IMR-90 (cell line): ENCODE measurements at regions not wholly inside any gene's neighbourhood (a gene's known extent, or its start where the extent isn't known, plus 50 kb on each side); places are given as distances from the start of the nearest gene placed in this dataset.

Experiments used
- ATAC-seq: fragments of 200-7000 bp; cut with Tn5 transposase; 2 replicates; pipeline ENCODE4 v1.9.1; 2020; ENCODE audit warnings: low read depth, mild to moderate bottlenecking, moderate library complexity
- BruUV-seq: library from RNA; stranded (reverse); fragments of 400-500 nt; replicated peaks from 2 replicates; lab custom pipeline; 2021; lab: Mats Ljungman, UMichigan
- CTCF ChIA-PET: fragments of 300-600 bp; formaldehyde crosslinking; extraction: SDS; loops from one replicate; lab custom pipeline; 2021; ENCODE audit warnings: antibody characterized with exemption; lab: Yijun Ruan, JAX
- POLR2A ChIA-PET: fragments of 300-600 bp; sonication (Branson Sonifier 250); formaldehyde crosslinking; loops from one replicate; lab custom pipeline; 2022; ENCODE audit warnings: antibody characterized with exemption; ENCODE audit not compliant: unreplicated experiment; lab: Charles Lee
- DNase-seq: peaks from one replicate; pipeline ENCODE4 v3.0.0; 2013
- H2AFZ ChIP-seq: replicated peaks from 2 replicates; pipeline ENCODE3; 2013; ENCODE audit warnings: low read length, mild to moderate bottlenecking; ENCODE audit not compliant: poor library complexity
- H2AK5ac ChIP-seq: 2 replicates; pipeline ENCODE4 v1.6.1; 2013; ENCODE audit warnings: low read depth, low read length, inconsistent platforms
- H2AK9ac ChIP-seq: replicated peaks from 2 replicates; pipeline ENCODE3; 2013; ENCODE audit warnings: mild to moderate bottlenecking, low read depth, low read length, moderate library complexity; ENCODE audit not compliant: poor library complexity
- H2BK120ac ChIP-seq: 2 replicates; pipeline ENCODE4 v1.6.1; 2013; ENCODE audit warnings: low read depth, low read length, inconsistent platforms
- H2BK15ac ChIP-seq: 3 replicates; pipeline ENCODE4 v1.6.1; 2013; ENCODE audit warnings: low read depth, low read length, inconsistent platforms
- H2BK20ac ChIP-seq: 2 replicates; pipeline ENCODE4 v1.6.1; 2013; ENCODE audit warnings: low read depth, mild to moderate bottlenecking, inconsistent platforms, low read length, moderate library complexity
- H2BK5ac ChIP-seq: 2 replicates; pipeline ENCODE4 v1.6.1; 2013; ENCODE audit warnings: mild to moderate bottlenecking, low read depth, low read length, inconsistent platforms; ENCODE audit not compliant: poor library complexity, severe bottlenecking
- H3K14ac ChIP-seq: replicated peaks from 2 replicates; pipeline ENCODE4 v1.6.1; 2013; ENCODE audit warnings: low read depth, low read length, inconsistent platforms
- H3K18ac ChIP-seq: 2 replicates; pipeline ENCODE4 v1.6.1; 2013; ENCODE audit warnings: low read depth, low read length, control low read depth
- H3K23ac ChIP-seq: 2 replicates; pipeline ENCODE4 v1.6.1; 2013; ENCODE audit warnings: low read depth, low read length, inconsistent platforms
- H3K27ac ChIP-seq: 2 replicates; pipeline ENCODE4 v1.5.1; 2013; ENCODE audit warnings: mild to moderate bottlenecking, control low read depth, low read length; ENCODE audit not compliant: insufficient read depth
- H3K27me3 ChIP-seq: 2 replicates; pipeline ENCODE4 v1.6.1; 2013; ENCODE audit warnings: low read length; ENCODE audit not compliant: control insufficient read depth, insufficient read depth
- H3K36me3 ChIP-seq: 2 replicates; pipeline ENCODE4 v1.6.1; 2013; ENCODE audit warnings: low read length, mixed read lengths; ENCODE audit not compliant: control insufficient read depth, insufficient read depth
- H3K4ac ChIP-seq: 2 replicates; pipeline ENCODE4 v1.6.1; 2013; ENCODE audit warnings: low read depth, low read length, inconsistent platforms
- H3K4me1 ChIP-seq: 2 replicates; pipeline ENCODE4 v1.6.1; 2013; ENCODE audit warnings: low read length, mixed read lengths; ENCODE audit not compliant: control insufficient read depth, insufficient read depth
- H3K4me2 ChIP-seq: 2 replicates; pipeline ENCODE4 v1.6.1; 2013; ENCODE audit warnings: low read depth, mild to moderate bottlenecking, control low read depth, low read length, moderate library complexity
- H3K4me3 ChIP-seq: 2 replicates; pipeline ENCODE4 v1.5.1; 2013; ENCODE audit warnings: low read depth, mild to moderate bottlenecking, control low read depth, low read length, moderate library complexity; ENCODE audit not compliant: insufficient read depth
- H3K56ac ChIP-seq: 2 replicates; pipeline ENCODE4 v1.6.1; 2013; ENCODE audit warnings: low read length, inconsistent platforms; ENCODE audit not compliant: insufficient read depth; ENCODE audit errors: extremely low read depth
- H3K79me1 ChIP-seq, 2 experiments: 2 replicates each; pipeline ENCODE4 v1.6.1; 2013; ENCODE audit warnings: low read length in 2 of 2, inconsistent platforms in 1 of 2, low read depth in 1 of 2
- H3K9ac ChIP-seq: 2 replicates; pipeline ENCODE4 v1.6.1; 2013; ENCODE audit warnings: low read depth, low read length, control low read depth
- H3K9me1 ChIP-seq: 2 replicates; pipeline ENCODE4 v1.6.1; 2013; ENCODE audit warnings: low read length, inconsistent platforms; ENCODE audit not compliant: insufficient read depth
- H3K9me3 ChIP-seq: 2 replicates; pipeline ENCODE4 v1.6.1; 2013; ENCODE audit warnings: low read length; ENCODE audit not compliant: control insufficient read depth, insufficient read depth
- H4K20me1 ChIP-seq: 2 replicates; pipeline ENCODE4 v1.6.1; 2013; ENCODE audit warnings: low read length, inconsistent platforms; ENCODE audit not compliant: insufficient read depth
- H4K5ac ChIP-seq: 2 replicates; pipeline ENCODE4 v1.6.1; 2013; ENCODE audit warnings: mild to moderate bottlenecking, low read depth, low read length, control low read depth
- H4K8ac ChIP-seq, 2 experiments: 2 replicates each; pipeline ENCODE4 v1.6.1; 2013; ENCODE audit warnings: low read depth in 2 of 2, low read length in 2 of 2, control low read depth in 1 of 2, inconsistent platforms in 1 of 2
- H4K91ac ChIP-seq: 2 replicates; pipeline ENCODE4 v1.6.1; 2013; ENCODE audit warnings: low read depth, low read length, inconsistent platforms; ENCODE audit not compliant: insufficient read depth
- BHLHE40 ChIP-seq: fragments of 150-350 bp; IDR thresholded peaks from 2 replicates; pipeline ENCODE4 v1.6.1; 2016; ENCODE audit warnings: mild to moderate bottlenecking, low read depth, low read length
- CEBPB ChIP-seq: IDR thresholded peaks from 2 replicates; pipeline ENCODE4 v1.6.1; 2012; ENCODE audit warnings: low read depth, low read length, improper control_type of control experiment
- CHD1 ChIP-seq: IDR thresholded peaks from 2 replicates; pipeline ENCODE4 v1.6.1; 2012; ENCODE audit warnings: low read depth, low read length, improper control_type of control experiment
- FOS ChIP-seq: fragments of 150-350 bp; IDR thresholded peaks from 2 replicates; pipeline ENCODE4 v1.6.1; 2016; ENCODE audit warnings: low read depth, low read length
- MAFK ChIP-seq: IDR thresholded peaks from 2 replicates; pipeline ENCODE4 v1.6.1; 2012; ENCODE audit warnings: low read depth, low read length, improper control_type of control experiment
- MAZ ChIP-seq: IDR thresholded peaks from 2 replicates; pipeline ENCODE4 v1.6.1; 2012; ENCODE audit warnings: low read depth, mild to moderate bottlenecking, low read length, improper control_type of control experiment, moderate library complexity, borderline replicate concordance
- MXI1 ChIP-seq: IDR thresholded peaks from 2 replicates; pipeline ENCODE4 v1.6.1; 2012; ENCODE audit warnings: low read depth, mild to moderate bottlenecking, low read length, moderate library complexity, borderline replicate concordance
- NFE2L2 ChIP-seq: fragments of 150-350 bp; IDR thresholded peaks from 2 replicates; pipeline ENCODE4 v1.6.1; 2016; ENCODE audit warnings: low read depth, mild to moderate bottlenecking, low read length
- POLR2A ChIP-seq: IDR thresholded peaks from 2 replicates; pipeline ENCODE4 v1.6.1; 2012; ENCODE audit warnings: mild to moderate bottlenecking, low read depth, low read length
- RAD21 ChIP-seq: IDR thresholded peaks from 2 replicates; pipeline ENCODE4 v1.6.1; 2012; ENCODE audit warnings: low read length, improper control_type of control experiment
- RCOR1 ChIP-seq: IDR thresholded peaks from 2 replicates; pipeline ENCODE4 v1.6.1; 2012; ENCODE audit warnings: mild to moderate bottlenecking, low read length, improper control_type of control experiment; ENCODE audit not compliant: insufficient replicate concordance
- RFX5 ChIP-seq: IDR thresholded peaks from 2 replicates; pipeline ENCODE4 v1.8.0; 2012; ENCODE audit warnings: low read depth, mild to moderate bottlenecking, low read length, moderate library complexity
- SMC3 ChIP-seq: fragments of 150-350 bp; IDR thresholded peaks from 2 replicates; pipeline ENCODE4 v1.6.1; 2016; ENCODE audit warnings: low read depth, mild to moderate bottlenecking, antibody characterized with exemption, low read length, moderate library complexity
- WGBS, 2 experiments: methylation state at CpG; one replicate each; pipeline versions ENCODE4 v1.1.5 to v1.1.7; 2013; ENCODE audit warnings: missing lambda C conversion rate in 2 of 2; ENCODE audit not compliant: insufficient read length in 1 of 2; ENCODE audit errors: extremely low coverage in 2 of 2; 5-methylcytosine and 5-hydroxymethylcytosine counted together
- dilution Hi-C: fragments of 300-500 bp; cut with HindIII; formaldehyde crosslinking; loops from one replicate; pipeline ENCODE4 v1.14.3; 2018; ENCODE audit warnings: low sequenced_read_pairs; ENCODE audit not compliant: unreplicated experiment
- in situ Hi-C: fragments of 300-500 bp; cut with MboI; formaldehyde crosslinking; loops from 3 replicates; pipeline ENCODE4 v1.14.3; 2019; ENCODE audit warnings: low sequenced_read_pairs, inconsistent platforms, mixed read lengths
- intact Hi-C: fragments of 100-400 bp; cut with micrococcal nuclease; formaldehyde crosslinking; loops from 2 replicates; pipeline ENCODE4 v1.10.0; 2022
- TF ChIP-seq, protein P1 (sequence below): fragments of 150-350 bp; IDR thresholded peaks from 2 replicates; pipeline ENCODE4 v1.6.1; 2016; ENCODE audit warnings: low read depth, mild to moderate bottlenecking, low read length, moderate library complexity, borderline replicate concordance
- TF ChIP-seq, protein P2 (sequence below): conservative IDR thresholded peaks from 2 replicates; pipeline ENCODE4 v1.5.1; 2012; ENCODE audit warnings: mild to moderate bottlenecking, low read depth, low read length, improper control_type of control experiment

DNA sequence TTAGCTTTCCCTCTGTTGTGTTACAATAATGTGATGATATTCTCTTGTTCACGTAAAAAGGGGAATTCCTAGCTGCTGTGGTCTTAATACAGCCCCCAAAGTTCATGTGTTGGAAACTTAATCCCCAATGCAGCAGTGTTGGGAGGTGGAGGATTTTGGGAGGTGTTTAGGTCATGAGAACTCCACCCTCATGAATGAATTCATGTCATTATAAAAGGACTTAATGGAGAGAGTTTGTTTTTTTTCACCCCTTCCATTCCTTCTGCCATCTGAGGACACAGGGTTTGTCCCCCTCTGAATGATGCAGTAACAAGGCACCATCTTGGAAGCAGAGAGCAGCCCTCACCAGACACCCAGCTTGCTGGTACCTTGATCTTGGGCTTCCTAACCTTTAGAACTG lies 253.4 kb upstream of the DDHD1 start:
- Histone ChIP-seq H3K56ac (no peak overlapping the region), H3K79me1 (no peaks in the 10 kb centered on the region), H2BK5ac (no peak overlapping the region), H3K9me3 (no peaks in the 10 kb centered on the region), H4K5ac (no peak overlapping the region), H3K9ac (no peak overlapping the region), H2BK20ac (no peak overlapping the region), H2AK5ac (no peak overlapping the region), H4K8ac (no peak overlapping the region), H2BK15ac (no peak overlapping the region), H3K4me3 (no peak overlapping the region), H2AK9ac (no peak overlapping the region), H3K4me2 (no peak overlapping the region), H4K91ac (no peak overlapping the region), H2AFZ (no peak overlapping the region), H3K9me1 (peaks cover 4% of the 10 kb centered on the region), H3K14ac (no peak overlapping the region), H3K36me3 (no peaks in the 10 kb centered on the region), H3K4me1 (peaks cover 7% of the 10 kb centered on the region), H3K18ac (no peak overlapping the region), H4K20me1 (no peaks in the 10 kb centered on the region), H3K27me3 (no peaks in the 10 kb centered on the region), H3K4ac (no peak overlapping the region), H3K27ac (no peak overlapping the region), H2BK120ac (no peak overlapping the region), H3K23ac (no peak overlapping the region)
- intact Hi-C loops (no loop called here), dilution Hi-C loops (no loop called here), in situ Hi-C loops (no loop called here)
- ChIA-PET CTCF (no interaction called here), POLR2A (no interaction called here)
- BruUV-seq: no TSS peak
- no CpG with 5 or more reads among the region's 1 CpG for WGBS, 2 experiments
- no peak for ATAC-seq
- no peak for DNase-seq
- TF ChIP-seq CEBPB (no peak), MAFK (no peak), CHD1 (no peak), BHLHE40 (no peak), POLR2A (no peak), MAZ (no peak), RAD21 (no peak), MXI1 (no peak), RFX5 (no peak), RCOR1 (no peak), SMC3 (no peak), NFE2L2 (no peak), FOS (no peak)
- TF ChIP-seq, protein P1, sequence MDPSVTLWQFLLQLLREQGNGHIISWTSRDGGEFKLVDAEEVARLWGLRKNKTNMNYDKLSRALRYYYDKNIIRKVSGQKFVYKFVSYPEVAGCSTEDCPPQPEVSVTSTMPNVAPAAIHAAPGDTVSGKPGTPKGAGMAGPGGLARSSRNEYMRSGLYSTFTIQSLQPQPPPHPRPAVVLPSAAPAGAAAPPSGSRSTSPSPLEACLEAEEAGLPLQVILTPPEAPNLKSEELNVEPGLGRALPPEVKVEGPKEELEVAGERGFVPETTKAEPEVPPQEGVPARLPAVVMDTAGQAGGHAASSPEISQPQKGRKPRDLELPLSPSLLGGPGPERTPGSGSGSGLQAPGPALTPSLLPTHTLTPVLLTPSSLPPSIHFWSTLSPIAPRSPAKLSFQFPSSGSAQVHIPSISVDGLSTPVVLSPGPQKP: no peak
- TF ChIP-seq, protein P2, sequence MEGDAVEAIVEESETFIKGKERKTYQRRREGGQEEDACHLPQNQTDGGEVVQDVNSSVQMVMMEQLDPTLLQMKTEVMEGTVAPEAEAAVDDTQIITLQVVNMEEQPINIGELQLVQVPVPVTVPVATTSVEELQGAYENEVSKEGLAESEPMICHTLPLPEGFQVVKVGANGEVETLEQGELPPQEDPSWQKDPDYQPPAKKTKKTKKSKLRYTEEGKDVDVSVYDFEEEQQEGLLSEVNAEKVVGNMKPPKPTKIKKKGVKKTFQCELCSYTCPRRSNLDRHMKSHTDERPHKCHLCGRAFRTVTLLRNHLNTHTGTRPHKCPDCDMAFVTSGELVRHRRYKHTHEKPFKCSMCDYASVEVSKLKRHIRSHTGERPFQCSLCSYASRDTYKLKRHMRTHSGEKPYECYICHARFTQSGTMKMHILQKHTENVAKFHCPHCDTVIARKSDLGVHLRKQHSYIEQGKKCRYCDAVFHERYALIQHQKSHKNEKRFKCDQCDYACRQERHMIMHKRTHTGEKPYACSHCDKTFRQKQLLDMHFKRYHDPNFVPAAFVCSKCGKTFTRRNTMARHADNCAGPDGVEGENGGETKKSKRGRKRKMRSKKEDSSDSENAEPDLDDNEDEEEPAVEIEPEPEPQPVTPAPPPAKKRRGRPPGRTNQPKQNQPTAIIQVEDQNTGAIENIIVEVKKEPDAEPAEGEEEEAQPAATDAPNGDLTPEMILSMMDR: no peak
